ENCODE measurements at regions not wholly inside any gene's neighbourhood (a gene's known extent, or its start where the extent isn't known, plus 50 kb on each side); places are given as distances from the start of the nearest gene placed in this dataset.

DNA sequence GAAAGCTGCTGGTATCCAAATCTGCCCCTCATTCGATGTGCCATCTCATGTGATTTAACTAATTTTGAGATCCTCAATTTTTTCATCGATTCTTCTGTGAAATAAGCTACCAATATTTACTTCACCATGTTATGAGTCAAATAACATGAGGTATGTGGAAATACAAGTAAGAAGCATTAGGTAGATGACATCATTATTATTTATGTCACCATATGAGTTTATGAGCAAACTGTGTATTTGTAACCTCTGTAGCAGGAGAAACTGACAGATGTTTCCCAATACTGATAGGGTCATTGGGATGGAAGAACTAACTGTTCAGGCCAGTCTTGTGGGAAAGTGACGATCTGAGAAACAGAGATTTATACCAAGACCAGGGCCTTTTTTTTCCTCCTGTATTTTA is 229.4 kb upstream of the GOT2 start:
- Mint-ChIP-seq H3K27me3 (ENCODE audit: low read depth) (no peaks in the 10 kb centered on the region), H3K4me1 (ENCODE audit: low read depth) (no peaks in the 10 kb centered on the region), H3K36me3 (ENCODE audit: low read depth) (no peaks in the 10 kb centered on the region), H3K27ac (no peak overlapping the region), H3K4me3 (no peak overlapping the region), H3K9me3 (ENCODE audit: insufficient read depth) (no peaks in the 10 kb centered on the region)
- ChIA-PET CTCF (no interaction called here), POLR2A (no interaction called here)
- ATAC-seq, result no peak
- no peak for DNase-seq

DNA sequence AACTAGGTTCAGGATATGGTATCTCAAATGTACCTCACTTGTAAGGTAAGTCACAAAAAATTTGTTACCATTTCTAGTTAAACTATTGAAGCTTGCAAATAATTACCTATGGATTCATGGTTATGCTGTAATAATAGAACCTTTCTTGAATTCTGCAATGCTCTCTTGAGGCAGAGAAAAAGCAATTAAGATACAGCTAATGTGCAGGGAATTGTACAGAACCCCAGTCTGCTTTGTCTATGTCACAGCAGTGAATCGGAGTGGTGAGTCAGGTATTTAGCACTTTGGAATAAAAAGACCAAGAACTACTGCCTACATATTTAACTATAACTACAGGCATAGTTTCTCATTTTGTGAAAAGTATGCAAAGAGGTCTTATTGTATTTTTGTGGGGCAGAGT is 228.7 kb upstream of the GOT2 start:
- Mint-ChIP-seq H3K4me3 (no peak overlapping the region), H3K9me3 (ENCODE audit: insufficient read depth) (no peaks in the 10 kb centered on the region), H3K27me3 (ENCODE audit: low read depth) (no peaks in the 10 kb centered on the region), H3K36me3 (ENCODE audit: low read depth) (no peaks in the 10 kb centered on the region), H3K4me1 (ENCODE audit: low read depth) (no peaks in the 10 kb centered on the region), H3K27ac (no peak overlapping the region)
- DNase-seq (no peak), ATAC-seq (no peak)
- ChIA-PET CTCF (no interaction called here), POLR2A (no interaction called here)

DNA sequence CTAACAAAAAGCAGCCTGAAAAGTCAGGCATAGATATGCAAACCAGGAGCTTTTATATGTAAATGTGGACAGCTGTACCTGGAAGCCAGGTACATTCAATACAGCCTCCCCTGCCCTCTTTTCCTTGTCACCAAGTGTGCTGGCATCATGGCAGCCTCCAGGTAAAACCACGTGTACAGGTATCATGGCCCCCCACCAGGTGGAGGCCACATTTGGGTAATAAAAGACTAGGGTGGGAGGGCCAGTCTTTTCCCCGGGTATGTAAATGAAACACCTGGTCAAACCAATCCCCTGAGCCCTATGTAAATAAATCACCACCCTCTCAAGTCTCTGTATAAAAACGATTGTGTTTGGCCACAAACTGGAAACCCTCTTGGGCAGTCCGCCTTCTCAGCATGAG is 226.4 kb upstream of the GOT2 start:
- ChIA-PET CTCF (interaction anchor here (1.6 kb wide), 1 partner anchor 145 kb away, joined by 3 read pairs; no protein-coding TSS in a partner anchor), POLR2A (no interaction called here)
- DNase-seq (no peak), ATAC-seq (no peak)
- no peaks in the 10 kb centered on the region for H3K4me1 Mint-ChIP-seq (ENCODE audit: low read depth)
- no peaks in the 10 kb centered on the region for H3K36me3 Mint-ChIP-seq (ENCODE audit: low read depth)
- H3K27me3 Mint-ChIP-seq (ENCODE audit: low read depth), result no peaks in the 10 kb centered on the region
- no peak overlapping the region for H3K27ac Mint-ChIP-seq
- no peak overlapping the region for H3K4me3 Mint-ChIP-seq
- H3K9me3 Mint-ChIP-seq (ENCODE audit: insufficient read depth), result no peaks in the 10 kb centered on the region

DNA sequence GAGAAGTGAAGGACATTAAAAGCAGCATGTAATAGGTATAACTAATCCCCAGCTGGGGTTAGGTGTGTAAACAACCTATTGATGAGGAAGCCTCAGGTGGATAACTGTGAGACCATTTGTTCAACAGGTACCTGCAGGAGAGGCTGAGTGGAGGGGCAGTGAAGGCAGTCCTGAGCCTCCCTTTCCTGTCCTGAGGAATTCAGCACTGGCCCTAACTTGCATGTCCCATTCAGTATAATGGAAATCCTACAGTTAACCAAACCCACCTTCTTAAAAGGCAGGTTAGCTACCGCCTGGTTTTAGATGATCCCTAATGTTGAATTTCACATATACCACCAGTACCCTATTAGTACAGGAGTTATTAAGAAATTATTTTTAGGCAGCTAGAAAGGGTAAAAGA is 225.9 kb upstream of the GOT2 start:
- ChIA-PET CTCF (interaction anchor here (1.6 kb wide), 1 partner anchor 145 kb away, joined by 3 read pairs; no protein-coding TSS in a partner anchor), POLR2A (no interaction called here)
- Mint-ChIP-seq H3K27me3 (ENCODE audit: low read depth) (no peaks in the 10 kb centered on the region), H3K4me3 (no peak overlapping the region), H3K27ac (no peak overlapping the region), H3K36me3 (ENCODE audit: low read depth) (no peaks in the 10 kb centered on the region), H3K9me3 (ENCODE audit: insufficient read depth) (no peaks in the 10 kb centered on the region), H3K4me1 (ENCODE audit: low read depth) (no peaks in the 10 kb centered on the region)
- ATAC-seq (no peak), DNase-seq (no peak)

DNA sequence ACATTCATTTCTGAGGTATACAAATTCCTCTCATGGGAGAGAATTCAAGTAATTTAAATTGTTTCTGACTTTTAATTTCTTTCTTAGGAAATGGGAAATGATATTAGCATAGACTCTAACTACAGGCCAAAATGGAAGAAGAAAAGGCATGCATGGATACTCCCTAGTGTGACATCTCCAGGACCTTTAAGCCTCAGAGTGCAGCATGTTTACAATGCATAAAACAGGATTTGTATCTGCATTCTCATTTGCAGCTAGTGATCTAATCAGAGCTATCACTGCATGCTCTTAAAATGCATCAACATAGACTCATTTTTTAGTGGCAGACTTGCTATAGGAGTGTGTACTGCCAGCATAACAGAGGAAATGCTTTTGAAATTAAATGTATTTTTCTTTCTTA is 224.6 kb upstream of the GOT2 start:
- Mint-ChIP-seq H3K4me3 (no peak overlapping the region), H3K27ac (no peak overlapping the region), H3K4me1 (ENCODE audit: low read depth) (no peaks in the 10 kb centered on the region), H3K36me3 (ENCODE audit: low read depth) (no peaks in the 10 kb centered on the region), H3K9me3 (ENCODE audit: insufficient read depth) (no peaks in the 10 kb centered on the region), H3K27me3 (ENCODE audit: low read depth) (no peaks in the 10 kb centered on the region)
- no peak for DNase-seq
- POLR2A ChIA-PET, result no interaction called here
- CTCF ChIA-PET, result no interaction called here
- ATAC-seq, result no peak

DNA sequence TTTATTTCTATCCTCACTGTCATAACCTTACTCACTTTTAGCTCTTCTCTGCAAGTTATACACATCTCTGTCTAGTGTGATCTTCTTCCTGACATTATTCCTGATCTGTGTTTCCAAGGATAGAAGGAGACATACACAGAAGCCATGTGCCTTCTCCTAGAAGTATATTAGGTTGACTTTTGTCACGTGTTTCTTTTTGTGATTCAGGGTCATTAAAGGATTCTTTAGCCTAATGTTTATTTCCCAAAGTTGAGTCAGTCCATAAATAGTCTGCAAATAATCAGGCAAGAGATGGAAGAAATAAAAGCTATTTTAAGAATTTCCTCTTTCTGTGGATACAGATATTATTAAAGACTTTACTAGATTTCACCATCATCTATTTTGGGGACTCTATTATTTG is 214.1 kb upstream of the GOT2 start:
- Mint-ChIP-seq H3K27ac (no peak overlapping the region), H3K27me3 (ENCODE audit: low read depth) (no peaks in the 10 kb centered on the region), H3K4me3 (no peak overlapping the region), H3K36me3 (ENCODE audit: low read depth) (no peaks in the 10 kb centered on the region), H3K9me3 (ENCODE audit: insufficient read depth) (no peaks in the 10 kb centered on the region), H3K4me1 (ENCODE audit: low read depth) (no peaks in the 10 kb centered on the region)
- POLR2A ChIA-PET, result no interaction called here
- CTCF ChIA-PET, result no interaction called here
- no peak for ATAC-seq
- DNase-seq, result no peak

DNA sequence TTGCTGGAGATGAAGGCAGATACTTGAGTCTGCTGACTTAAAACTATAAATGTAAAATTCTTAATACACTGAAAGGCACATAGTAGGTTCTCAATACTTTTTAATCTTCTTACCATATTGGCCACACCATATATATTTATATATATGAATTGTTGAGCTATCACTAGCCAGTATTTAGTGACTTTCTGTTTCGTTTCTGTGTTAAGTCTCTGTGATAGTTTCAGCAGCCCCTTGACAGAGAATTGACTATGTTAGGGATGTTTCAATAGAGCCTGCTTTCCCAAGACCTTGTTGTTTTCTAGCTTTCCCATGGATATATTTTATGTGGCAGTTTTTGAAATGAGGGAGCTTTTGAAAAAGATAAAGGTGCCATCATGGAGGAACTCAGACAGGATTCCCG is 206.5 kb upstream of the GOT2 start:
- Mint-ChIP-seq H3K4me3 (no peak overlapping the region), H3K9me3 (ENCODE audit: insufficient read depth) (no peaks in the 10 kb centered on the region), H3K27me3 (ENCODE audit: low read depth) (no peaks in the 10 kb centered on the region), H3K27ac (no peak overlapping the region), H3K4me1 (ENCODE audit: low read depth) (no peaks in the 10 kb centered on the region), H3K36me3 (ENCODE audit: low read depth) (no peaks in the 10 kb centered on the region)
- ChIA-PET POLR2A (no interaction called here), CTCF (no interaction called here)
- DNase-seq (no peak), ATAC-seq (no peak)

DNA sequence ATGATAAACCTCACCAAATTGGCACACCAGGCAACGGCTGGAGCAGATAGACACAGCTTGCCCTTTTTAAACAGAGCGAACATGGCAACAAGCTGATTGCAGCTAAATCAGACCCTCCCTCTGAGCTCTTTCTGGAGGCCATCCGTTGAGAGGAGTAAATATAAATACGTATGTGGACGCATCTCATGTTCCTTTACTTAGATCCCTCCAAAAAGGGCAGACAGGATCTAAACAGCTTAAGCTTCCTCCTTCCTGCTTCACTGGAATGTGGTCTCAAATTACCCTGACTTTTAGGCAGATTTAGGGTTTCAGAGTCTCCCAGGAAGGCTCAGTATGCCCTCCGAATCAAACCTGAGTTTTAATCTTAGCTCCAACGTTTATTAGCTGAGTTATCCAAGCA is 204.7 kb upstream of the GOT2 start:
- Mint-ChIP-seq H3K4me1 (ENCODE audit: low read depth) (no peaks in the 10 kb centered on the region), H3K36me3 (ENCODE audit: low read depth) (no peaks in the 10 kb centered on the region), H3K27me3 (ENCODE audit: low read depth) (no peaks in the 10 kb centered on the region), H3K27ac (no peak overlapping the region), H3K9me3 (ENCODE audit: insufficient read depth) (no peaks in the 10 kb centered on the region), H3K4me3 (no peak overlapping the region)
- DNase-seq, result no peak
- CTCF ChIA-PET, result no interaction called here
- no peak for ATAC-seq
- POLR2A ChIA-PET, result no interaction called here

DNA sequence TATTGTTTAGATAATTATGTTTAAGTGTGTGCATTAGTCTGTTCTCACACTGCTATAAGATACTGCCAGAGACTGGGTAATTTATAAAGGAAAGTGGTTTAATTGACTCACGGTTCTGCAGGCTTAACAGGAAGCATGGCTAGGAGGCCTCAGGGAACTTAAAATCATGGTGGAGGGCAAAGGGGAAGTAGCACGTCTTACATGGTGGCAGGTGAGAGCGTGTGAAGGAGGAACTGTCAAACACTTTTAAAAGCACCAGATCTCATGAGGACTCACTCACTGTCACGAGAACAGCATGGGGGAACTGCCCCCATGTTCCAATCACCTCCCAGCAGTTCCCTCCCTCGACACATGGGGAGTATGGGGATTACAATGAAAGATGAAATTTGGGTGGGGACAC is 203.5 kb upstream of the GOT2 start:
- H3K36me3 Mint-ChIP-seq (ENCODE audit: low read depth), result no peaks in the 10 kb centered on the region
- H3K4me1 Mint-ChIP-seq (ENCODE audit: low read depth), result no peaks in the 10 kb centered on the region
- ATAC-seq (no peak), DNase-seq (no peak)
- no peaks in the 10 kb centered on the region for H3K27me3 Mint-ChIP-seq (ENCODE audit: low read depth)
- no peak overlapping the region for H3K4me3 Mint-ChIP-seq
- CTCF ChIA-PET, result no interaction called here
- no peak overlapping the region for H3K27ac Mint-ChIP-seq
- POLR2A ChIA-PET, result no interaction called here
- H3K9me3 Mint-ChIP-seq (ENCODE audit: insufficient read depth), result no peaks in the 10 kb centered on the region

DNA sequence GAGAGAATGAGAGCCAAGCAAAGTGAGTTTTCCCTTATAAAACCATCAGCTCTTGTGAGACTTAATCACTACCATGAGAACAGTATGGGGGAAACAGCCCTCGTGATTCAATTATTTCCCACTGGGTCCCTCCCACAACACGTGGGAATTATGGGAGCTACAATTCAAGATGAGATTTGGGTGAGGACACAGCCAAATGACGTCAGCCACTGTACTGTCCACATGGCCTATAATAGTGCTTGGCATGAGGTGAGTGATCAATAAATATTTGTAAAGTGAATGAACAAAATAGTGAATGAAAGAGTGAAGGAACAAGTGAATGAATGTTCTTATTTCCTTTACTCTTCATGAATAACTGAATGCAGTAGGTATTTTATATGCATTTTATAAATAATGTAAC is 199.1 kb upstream of the GOT2 start:
- POLR2A ChIA-PET, result no interaction called here
- Mint-ChIP-seq H3K27ac (no peak overlapping the region), H3K27me3 (ENCODE audit: low read depth) (no peaks in the 10 kb centered on the region), H3K4me1 (ENCODE audit: low read depth) (no peaks in the 10 kb centered on the region), H3K9me3 (ENCODE audit: insufficient read depth) (no peaks in the 10 kb centered on the region), H3K36me3 (ENCODE audit: low read depth) (no peaks in the 10 kb centered on the region), H3K4me3 (no peak overlapping the region)
- CTCF ChIA-PET, result no interaction called here
- ATAC-seq, result no peak
- no peak for DNase-seq

DNA sequence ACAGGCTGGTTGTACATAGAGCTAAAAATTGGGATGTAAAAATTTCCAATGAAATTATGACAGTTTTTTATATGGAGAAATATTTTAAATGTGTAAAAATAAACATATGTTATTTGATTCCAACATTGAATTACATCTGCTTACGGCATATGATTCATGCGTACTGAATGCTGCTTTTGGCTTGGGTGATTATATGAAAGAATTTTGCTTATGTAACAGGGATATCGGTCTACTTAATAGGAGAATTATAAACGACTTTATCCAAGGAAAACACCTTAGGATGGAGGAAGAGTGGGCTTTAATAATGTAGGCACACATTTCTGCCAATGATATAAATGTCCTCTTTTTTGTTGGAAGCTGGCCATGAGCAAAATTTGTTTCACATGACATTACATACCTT is 197.3 kb upstream of the GOT2 start:
- Mint-ChIP-seq H3K36me3 (ENCODE audit: low read depth) (no peaks in the 10 kb centered on the region), H3K4me1 (ENCODE audit: low read depth) (no peaks in the 10 kb centered on the region), H3K4me3 (no peak overlapping the region), H3K27ac (no peak overlapping the region), H3K27me3 (ENCODE audit: low read depth) (no peaks in the 10 kb centered on the region), H3K9me3 (ENCODE audit: insufficient read depth) (no peaks in the 10 kb centered on the region)
- ATAC-seq (no peak), DNase-seq (no peak)
- CTCF ChIA-PET, result interaction anchor here (0.7 kb wide), 1 partner anchor 10 kb away, joined by 4 read pairs; no protein-coding TSS in a partner anchor
- POLR2A ChIA-PET, result no interaction called here

DNA sequence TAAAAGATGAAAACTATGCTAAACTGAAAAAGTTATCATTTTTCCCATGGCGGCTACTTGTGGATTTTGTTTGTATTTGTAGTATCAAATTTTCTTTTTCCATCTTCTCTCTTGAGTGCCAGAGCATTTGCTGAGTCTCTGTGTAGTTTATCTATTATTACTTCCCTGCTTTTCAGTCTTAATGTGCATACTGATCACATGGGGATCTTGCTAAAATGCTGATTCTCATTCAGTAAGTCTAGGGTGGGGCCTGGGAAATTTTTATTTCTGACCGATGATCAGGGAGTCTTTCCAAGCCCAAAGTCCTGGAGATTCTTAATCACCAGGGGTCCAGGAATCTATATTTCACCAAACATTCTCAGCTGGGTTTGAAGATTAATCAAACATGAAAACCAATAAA is 189.0 kb upstream of the GOT2 start:
- Mint-ChIP-seq H3K36me3 (ENCODE audit: low read depth) (no peaks in the 10 kb centered on the region), H3K4me3 (no peak overlapping the region), H3K27me3 (ENCODE audit: low read depth) (no peaks in the 10 kb centered on the region), H3K4me1 (ENCODE audit: low read depth) (no peaks in the 10 kb centered on the region), H3K27ac (no peak overlapping the region), H3K9me3 (ENCODE audit: insufficient read depth) (no peaks in the 10 kb centered on the region)
- ATAC-seq (no peak), DNase-seq (no peak)
- ChIA-PET CTCF (no interaction called here), POLR2A (no interaction called here)

DNA sequence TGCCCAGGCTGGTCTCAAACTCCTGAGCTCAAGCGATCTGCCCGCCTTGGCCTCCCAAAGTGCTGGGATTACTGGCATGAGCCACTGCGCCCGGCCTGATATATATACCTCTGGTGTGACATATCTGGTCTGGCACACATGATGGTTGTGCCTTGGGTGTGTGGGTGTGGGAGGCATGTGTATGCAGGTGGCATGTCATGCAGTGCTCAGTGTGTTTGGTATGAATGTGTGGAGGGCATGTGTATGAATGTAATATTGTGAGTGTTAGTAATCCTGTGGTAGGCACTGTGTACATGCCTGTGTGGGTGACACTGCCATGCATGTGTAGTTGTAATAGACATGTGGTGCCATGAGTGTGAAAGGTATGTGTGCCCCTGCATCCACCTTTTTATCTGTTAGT is 179.3 kb upstream of the GOT2 start:
- Mint-ChIP-seq H3K27ac (no peak overlapping the region), H3K4me3 (no peak overlapping the region), H3K4me1 (ENCODE audit: low read depth) (no peaks in the 10 kb centered on the region), H3K36me3 (ENCODE audit: low read depth) (no peaks in the 10 kb centered on the region), H3K27me3 (ENCODE audit: low read depth) (no peaks in the 10 kb centered on the region), H3K9me3 (ENCODE audit: insufficient read depth) (peaks cover 10% of the 10 kb centered on the region)
- ChIA-PET CTCF (no interaction called here), POLR2A (no interaction called here)
- DNase-seq (no peak), ATAC-seq (no peak)

DNA sequence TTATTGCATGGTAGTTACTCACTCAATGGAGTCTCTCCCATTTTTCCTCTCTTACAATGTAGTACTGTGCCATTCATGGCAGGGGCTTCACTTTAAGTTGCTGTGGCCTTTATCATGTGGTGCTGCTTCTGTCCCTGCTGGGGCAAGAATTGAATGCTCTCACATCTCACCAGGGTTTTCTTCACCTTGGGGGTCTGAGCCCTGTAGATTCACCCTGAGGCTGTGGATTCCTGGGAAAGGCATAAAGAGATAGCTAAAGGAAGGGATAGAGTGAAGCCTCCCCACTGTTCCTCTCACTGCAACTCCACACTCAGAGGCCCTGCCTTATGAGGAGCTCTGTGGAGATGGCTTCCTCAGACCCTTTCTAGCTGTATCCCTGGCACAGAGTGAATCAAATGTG is 178.5 kb upstream of the GOT2 start:
- H3K27me3 Mint-ChIP-seq (ENCODE audit: low read depth), result no peaks in the 10 kb centered on the region
- peaks cover 10% of the 10 kb centered on the region for H3K9me3 Mint-ChIP-seq (ENCODE audit: insufficient read depth)
- DNase-seq (no peak), ATAC-seq (no peak)
- no peaks in the 10 kb centered on the region for H3K36me3 Mint-ChIP-seq (ENCODE audit: low read depth)
- H3K27ac Mint-ChIP-seq, result no peak overlapping the region
- H3K4me1 Mint-ChIP-seq (ENCODE audit: low read depth), result no peaks in the 10 kb centered on the region
- H3K4me3 Mint-ChIP-seq, result no peak overlapping the region
- ChIA-PET POLR2A (no interaction called here), CTCF (no interaction called here)
